ENCODE measurements at regions not wholly inside any gene's neighbourhood (a gene's known extent, or its start where the extent isn't known, plus 50 kb on each side); places are given as distances from the start of the nearest gene placed in this dataset.

DNA sequence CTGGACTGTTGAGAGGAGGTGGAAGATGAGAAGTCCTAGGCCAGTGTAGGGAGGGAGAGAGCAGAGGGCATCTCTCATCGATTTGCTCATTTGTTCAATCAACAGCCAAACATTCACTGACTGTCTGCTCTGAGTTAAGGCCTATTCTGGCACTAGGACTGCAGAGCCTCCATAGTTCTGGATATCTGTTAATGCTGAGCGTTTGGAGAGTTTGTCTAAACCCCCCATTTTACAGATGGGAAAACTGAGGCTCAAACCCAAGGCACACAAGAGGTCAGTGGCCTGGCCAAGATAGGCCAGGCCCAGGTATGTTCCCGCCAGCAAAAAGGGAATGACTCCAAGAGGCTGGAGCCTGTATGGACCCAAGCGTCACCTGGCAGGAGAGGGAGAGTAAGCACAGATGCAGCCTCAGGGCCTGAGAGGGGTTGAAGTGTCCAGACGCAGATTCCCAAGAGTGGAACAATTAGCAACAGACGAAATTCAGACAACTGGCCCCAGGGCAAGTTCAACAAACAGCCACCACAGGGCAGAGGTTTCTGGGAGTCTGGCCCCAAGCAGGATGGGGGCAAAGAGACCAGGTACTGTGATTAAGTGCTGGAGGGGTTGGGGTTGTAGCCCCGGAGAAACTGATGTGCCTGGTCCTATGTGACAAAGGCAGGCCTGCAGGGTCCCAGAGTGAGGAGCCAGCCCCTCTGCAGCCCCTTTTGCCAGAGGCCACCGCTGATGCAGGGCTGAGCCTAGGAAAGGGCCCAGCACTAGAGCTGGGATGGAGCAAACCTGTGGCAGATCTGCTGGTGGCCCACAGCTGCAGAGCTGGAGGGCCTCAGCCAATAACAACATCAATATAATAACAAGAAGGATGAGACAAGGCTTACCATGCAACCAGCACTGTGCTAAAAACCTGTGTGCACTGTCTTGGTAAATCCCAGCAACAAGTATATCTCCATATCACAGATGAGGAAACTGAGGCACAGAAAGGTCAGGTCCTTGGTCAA lies 245.1 kb upstream of the TLE3 start:
- H3K4me1 ChIP-seq (ENCODE audit: control insufficient read depth, insufficient read depth, low read length, poor library complexity, severe bottlenecking), result peaks cover 15% of the 10 kb centered on the region
- H3K27ac ChIP-seq (ENCODE audit: low read depth, low read length, severe bottlenecking), result no peak overlapping the region
- no peaks in the 10 kb centered on the region for H3K36me3 ChIP-seq (ENCODE audit: control insufficient read depth, insufficient read depth, low read length)
- no peaks in the 10 kb centered on the region for H3K9me3 ChIP-seq (ENCODE audit: control insufficient read depth, low read length)
- H3K4me3 ChIP-seq (ENCODE audit: extremely low read depth, insufficient read depth, low read length, poor library complexity, severe bottlenecking), result no peak overlapping the region
- WGBS, 2 experiments (ENCODE audit: insufficient coverage in 2 of 2), result 94 to 97% methylated on average over 5 to 6 of the region's 8 CpGs

- 94 to 98% methylated on average over 4 of the region's 7 CpGs for WGBS, 2 experiments (ENCODE audit: insufficient coverage in 2 of 2)
- Histone ChIP-seq H3K4me3 (ENCODE audit: extremely low read depth, insufficient read depth, low read length, poor library complexity, severe bottlenecking) (no peak overlapping the region), H3K36me3 (ENCODE audit: control insufficient read depth, insufficient read depth, low read length) (no peaks in the 10 kb centered on the region), H3K27ac (ENCODE audit: low read depth, low read length, severe bottlenecking) (no peak overlapping the region), H3K9me3 (ENCODE audit: control insufficient read depth, low read length) (no peaks in the 10 kb centered on the region), H3K4me1 (ENCODE audit: control insufficient read depth, insufficient read depth, low read length, poor library complexity, severe bottlenecking) (peaks cover 18% of the 10 kb centered on the region)
Observed at GRCh38 chr15:70342141-70342540, 244.4 kb upstream of the TLE3 start.

- H3K27ac ChIP-seq (ENCODE audit: low read depth, low read length, severe bottlenecking), result no peak overlapping the region
- peaks cover 18% of the 10 kb centered on the region for H3K4me1 ChIP-seq (ENCODE audit: control insufficient read depth, insufficient read depth, low read length, poor library complexity, severe bottlenecking)
- H3K9me3 ChIP-seq (ENCODE audit: control insufficient read depth, low read length), result no peaks in the 10 kb centered on the region
- no peaks in the 10 kb centered on the region for H3K36me3 ChIP-seq (ENCODE audit: control insufficient read depth, insufficient read depth, low read length)
- 72 to 92% methylated on average over 4 to 5 of the region's 5 CpGs for WGBS, 2 experiments (ENCODE audit: insufficient coverage in 2 of 2)
- H3K4me3 ChIP-seq (ENCODE audit: extremely low read depth, insufficient read depth, low read length, poor library complexity, severe bottlenecking), result no peak overlapping the region
Observed at GRCh38 chr15:70341566-70341965, 243.8 kb upstream of the TLE3 start.

DNA sequence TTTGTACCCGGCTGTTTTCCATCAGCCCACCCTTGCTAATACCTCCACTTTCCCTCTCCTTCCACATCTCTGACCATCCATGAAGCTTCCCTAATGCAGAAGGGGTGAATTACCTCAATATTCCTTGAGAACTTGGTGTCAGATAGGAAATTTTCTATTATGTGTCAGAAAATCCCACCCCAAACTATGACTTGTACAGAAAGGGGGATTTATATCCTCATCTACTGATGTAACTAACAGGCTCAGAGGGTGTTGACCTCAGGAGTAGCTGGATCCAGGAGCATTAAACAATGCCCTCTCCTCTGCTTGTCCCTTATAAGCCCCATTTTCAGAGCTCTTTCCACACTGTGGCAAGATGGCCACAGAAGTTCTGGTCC lies 242.8 kb upstream of the TLE3 start:
- 78% methylated on average over 1 of the region's 1 CpG; no CpG with 5 or more reads in 1 of the 2 experiments for WGBS, 2 experiments (ENCODE audit: insufficient coverage in 2 of 2)
- Histone ChIP-seq H3K27ac (ENCODE audit: low read depth, low read length, severe bottlenecking) (peak overlapping the region; percentile 67), H3K4me1 (ENCODE audit: control insufficient read depth, insufficient read depth, low read length, poor library complexity, severe bottlenecking) (peaks cover 18% of the 10 kb centered on the region), H3K36me3 (ENCODE audit: control insufficient read depth, insufficient read depth, low read length) (no peaks in the 10 kb centered on the region), H3K9me3 (ENCODE audit: control insufficient read depth, low read length) (no peaks in the 10 kb centered on the region), H3K4me3 (ENCODE audit: extremely low read depth, insufficient read depth, low read length, poor library complexity, severe bottlenecking) (no peak overlapping the region)

- no peaks in the 10 kb centered on the region for H3K36me3 ChIP-seq (ENCODE audit: control insufficient read depth, insufficient read depth, low read length)
- peaks cover 18% of the 10 kb centered on the region for H3K4me1 ChIP-seq (ENCODE audit: control insufficient read depth, insufficient read depth, low read length, poor library complexity, severe bottlenecking)
- peaks cover under 1% of the 10 kb centered on the region for H3K9me3 ChIP-seq (ENCODE audit: control insufficient read depth, low read length)
- 79 to 80% methylated on average over 11 of the region's 11 CpGs for WGBS, 2 experiments (ENCODE audit: insufficient coverage in 2 of 2)
- peak overlapping the region; percentile 67 for H3K27ac ChIP-seq (ENCODE audit: low read depth, low read length, severe bottlenecking)
- no peak overlapping the region for H3K4me3 ChIP-seq (ENCODE audit: extremely low read depth, insufficient read depth, low read length, poor library complexity, severe bottlenecking)
Observed at GRCh38 chr15:70339571-70340493, 242.1 kb upstream of the TLE3 start.

DNA sequence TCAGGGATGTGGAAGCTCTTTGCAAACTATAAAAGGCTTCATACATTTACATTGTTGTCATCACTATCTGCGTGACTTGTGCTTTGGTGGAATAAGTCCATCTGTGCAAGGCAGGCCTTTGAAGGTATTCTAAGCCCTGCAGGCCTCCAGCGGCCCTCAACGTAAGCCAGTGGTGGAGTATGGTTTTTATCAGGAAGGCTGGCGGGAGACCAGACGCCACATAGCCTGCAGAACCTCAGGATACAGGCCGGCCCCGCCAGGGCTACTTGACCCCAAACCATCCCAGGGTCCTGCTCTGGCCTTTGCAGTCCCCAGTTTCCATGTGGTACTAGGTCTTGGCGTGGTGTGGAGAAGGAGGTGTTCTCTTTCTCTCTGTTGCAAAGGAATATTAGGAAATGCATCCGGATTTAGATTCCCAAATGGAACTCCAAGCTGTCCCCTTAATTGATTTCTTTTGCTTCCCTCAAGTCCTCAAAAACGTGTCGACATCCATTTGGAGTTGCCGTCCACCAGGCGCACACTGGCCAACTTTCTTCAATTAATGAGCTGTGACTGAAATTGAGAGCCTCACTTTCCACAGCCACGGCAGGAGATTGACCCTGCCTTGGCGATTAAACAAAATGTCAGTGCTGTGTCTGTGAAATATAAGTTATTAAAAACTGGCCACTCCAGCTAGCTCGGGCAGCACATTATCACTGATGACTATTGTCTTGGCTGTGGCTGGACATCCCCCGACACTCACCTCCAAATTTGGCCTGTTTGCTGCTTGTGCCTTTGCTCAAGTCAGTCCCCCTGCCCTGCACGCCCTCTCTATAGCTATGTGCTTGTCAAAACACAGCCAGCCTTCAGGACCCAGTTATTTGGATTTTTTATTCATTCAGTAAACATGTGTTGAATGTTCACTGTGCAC lies 239.8 kb upstream of the TLE3 start:
- Histone ChIP-seq H3K4me3 (ENCODE audit: extremely low read depth, insufficient read depth, low read length, poor library complexity, severe bottlenecking) (no peak overlapping the region), H3K4me1 (ENCODE audit: control insufficient read depth, insufficient read depth, low read length, poor library complexity, severe bottlenecking) (peaks cover 18% of the 10 kb centered on the region), H3K36me3 (ENCODE audit: control insufficient read depth, insufficient read depth, low read length) (no peaks in the 10 kb centered on the region), H3K27ac (ENCODE audit: low read depth, low read length, severe bottlenecking) (no peak overlapping the region), H3K9me3 (ENCODE audit: control insufficient read depth, low read length) (peaks cover 4% of the 10 kb centered on the region)
- WGBS, 2 experiments (ENCODE audit: insufficient coverage in 2 of 2), result 84 to 87% methylated on average over 11 to 14 of the region's 18 CpGs

DNA sequence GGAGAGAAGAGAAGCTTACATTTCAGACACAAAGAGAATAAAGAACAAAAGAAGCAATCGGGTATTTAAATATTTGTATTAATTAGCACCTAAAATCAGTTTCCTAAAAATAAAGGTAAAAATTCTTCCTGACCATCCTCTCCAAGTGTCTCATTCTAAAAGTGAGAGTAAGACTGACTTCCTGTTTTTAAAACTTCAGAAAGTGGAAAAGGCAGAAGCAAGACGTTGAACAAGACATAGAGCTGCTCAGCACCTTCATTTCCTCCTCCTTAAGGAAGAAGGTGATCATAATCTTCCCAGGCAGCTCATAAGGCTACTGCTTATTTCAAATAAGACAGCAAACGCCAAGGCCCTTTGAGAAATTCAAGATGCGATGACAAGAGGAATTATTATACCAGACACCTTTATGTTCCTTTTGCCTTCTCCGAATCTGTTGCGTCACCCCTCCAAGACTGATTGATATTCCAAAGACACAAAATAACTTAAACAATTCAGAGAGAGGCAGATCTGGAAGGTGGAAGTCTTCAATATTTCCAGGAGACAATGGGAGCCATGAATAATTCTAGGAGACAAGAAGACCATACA lies 238.8 kb upstream of the TLE3 start:
- no peak overlapping the region for H3K27ac ChIP-seq (ENCODE audit: low read depth, low read length, severe bottlenecking)
- H3K9me3 ChIP-seq (ENCODE audit: control insufficient read depth, low read length), result peaks cover 4% of the 10 kb centered on the region
- H3K4me3 ChIP-seq (ENCODE audit: extremely low read depth, insufficient read depth, low read length, poor library complexity, severe bottlenecking), result no peak overlapping the region
- 100% methylated on average over 1 to 3 of the region's 6 CpGs for WGBS, 2 experiments (ENCODE audit: insufficient coverage in 2 of 2)
- no peaks in the 10 kb centered on the region for H3K36me3 ChIP-seq (ENCODE audit: control insufficient read depth, insufficient read depth, low read length)
- H3K4me1 ChIP-seq (ENCODE audit: control insufficient read depth, insufficient read depth, low read length, poor library complexity, severe bottlenecking), result peaks cover 18% of the 10 kb centered on the region

DNA sequence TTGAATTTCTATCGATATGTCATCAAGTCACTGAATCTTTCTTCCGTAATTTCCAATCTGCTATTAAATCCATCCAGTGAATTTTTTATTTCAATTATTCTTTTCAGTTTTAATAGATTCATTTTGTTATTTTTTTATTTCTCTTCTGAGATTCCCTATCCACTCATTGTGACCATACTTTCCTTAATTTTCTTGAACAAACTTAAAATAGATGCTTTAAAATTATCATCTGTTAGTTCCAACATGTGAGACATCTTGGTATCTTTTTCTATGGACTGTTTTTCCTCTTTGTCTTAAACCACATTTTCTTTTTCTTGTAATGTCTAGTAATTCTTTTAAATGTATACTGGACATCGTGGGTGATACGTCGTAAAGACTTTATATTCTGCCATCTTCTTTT lies 236.6 kb upstream of the TLE3 start:
- H3K9me3 ChIP-seq (ENCODE audit: control insufficient read depth, low read length), result peaks cover 8% of the 10 kb centered on the region
- H3K27ac ChIP-seq (ENCODE audit: low read depth, low read length, severe bottlenecking), result no peak overlapping the region
- H3K36me3 ChIP-seq (ENCODE audit: control insufficient read depth, insufficient read depth, low read length), result no peaks in the 10 kb centered on the region
- H3K4me1 ChIP-seq (ENCODE audit: control insufficient read depth, insufficient read depth, low read length, poor library complexity, severe bottlenecking), result peaks cover 3% of the 10 kb centered on the region
- WGBS, 2 experiments (ENCODE audit: insufficient coverage in 2 of 2), result 100% methylated on average over 1 of the region's 5 CpGs; no CpG with 5 or more reads in 1 of the 2 experiments
- no peak overlapping the region for H3K4me3 ChIP-seq (ENCODE audit: extremely low read depth, insufficient read depth, low read length, poor library complexity, severe bottlenecking)

GRCh38 chr15:70329179-70329578 lies 231.5 kb upstream of the TLE3 start:
- peaks cover 8% of the 10 kb centered on the region for H3K4me1 ChIP-seq (ENCODE audit: control insufficient read depth, insufficient read depth, low read length, poor library complexity, severe bottlenecking)
- 97 to 100% methylated on average over 3 to 5 of the region's 8 CpGs for WGBS, 2 experiments (ENCODE audit: insufficient coverage in 2 of 2)
- no peaks in the 10 kb centered on the region for H3K36me3 ChIP-seq (ENCODE audit: control insufficient read depth, insufficient read depth, low read length)
- H3K27ac ChIP-seq (ENCODE audit: low read depth, low read length, severe bottlenecking), result no peak overlapping the region
- H3K4me3 ChIP-seq (ENCODE audit: extremely low read depth, insufficient read depth, low read length, poor library complexity, severe bottlenecking), result no peak overlapping the region
- H3K9me3 ChIP-seq (ENCODE audit: control insufficient read depth, low read length), result peaks cover 3% of the 10 kb centered on the region

Measured in mesodermal cell (in vitro differentiated cells).